ENCODE measurements at regions not wholly inside any gene's neighbourhood (a gene's known extent, or its start where the extent isn't known, plus 50 kb on each side); places are given as distances from the start of the nearest gene placed in this dataset.
A peak's percentile ranks its signal among the peaks of the same experiment; 100 is the strongest.
"Not testable (repeated sequence)": the region's sequence is repeated elsewhere in the genome, so short reads cannot be mapped to it uniquely, and the experiment has no call there.

DNA sequence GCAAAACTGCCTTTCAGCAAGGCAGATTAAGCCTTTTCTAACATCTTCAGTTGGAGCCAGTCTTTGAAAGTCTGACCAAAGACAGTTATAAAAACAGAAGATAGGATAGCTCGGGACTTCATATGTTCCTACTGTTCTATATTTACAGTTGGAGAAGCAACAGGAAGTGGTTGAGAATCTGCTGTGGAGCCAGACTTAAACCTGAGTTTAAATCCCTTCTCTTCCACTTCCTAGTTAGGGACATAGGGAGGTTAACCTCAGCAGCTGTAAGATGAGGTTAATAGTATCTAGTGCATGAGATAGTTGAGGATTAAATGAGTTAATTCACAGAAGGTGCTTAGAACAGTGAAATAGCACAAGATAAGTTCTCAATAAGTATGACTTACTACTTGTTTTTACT is 84.5 kb upstream of the FREM1 start:
- Histone ChIP-seq H3K27me3 (ENCODE audit: insufficient read depth, insufficient read length) (no peaks in the 10 kb centered on the region), H3K4me3 (ENCODE audit: insufficient read length, low read depth) (no peak overlapping the region), H3K36me3 (ENCODE audit: insufficient read depth, insufficient read length, low read length) (no peaks in the 10 kb centered on the region), H3K9ac (ENCODE audit: insufficient read length, low read depth) (no peak overlapping the region), H3K4me1 (ENCODE audit: insufficient read depth, insufficient read length) (peaks cover 3% of the 10 kb centered on the region), H3K9me3 (ENCODE audit: insufficient read depth, low read length) (no peaks in the 10 kb centered on the region)
- TF ChIP-seq YY1 (IDR thresholded peaks at IDR 0.05; ENCODE audit: insufficient read depth, insufficient read length): no peak
- no peak for TF ChIP-seq ZNF274 (IDR thresholded peaks at IDR 0.05; ENCODE audit: low read depth, low read length)
- TF ChIP-seq SUZ12 (IDR thresholded peaks at IDR 0.05; ENCODE audit: extremely low read depth, insufficient read depth, insufficient read length): no peak
- DNase-seq (ENCODE audit: low read depth, low spot score): no peak

DNA sequence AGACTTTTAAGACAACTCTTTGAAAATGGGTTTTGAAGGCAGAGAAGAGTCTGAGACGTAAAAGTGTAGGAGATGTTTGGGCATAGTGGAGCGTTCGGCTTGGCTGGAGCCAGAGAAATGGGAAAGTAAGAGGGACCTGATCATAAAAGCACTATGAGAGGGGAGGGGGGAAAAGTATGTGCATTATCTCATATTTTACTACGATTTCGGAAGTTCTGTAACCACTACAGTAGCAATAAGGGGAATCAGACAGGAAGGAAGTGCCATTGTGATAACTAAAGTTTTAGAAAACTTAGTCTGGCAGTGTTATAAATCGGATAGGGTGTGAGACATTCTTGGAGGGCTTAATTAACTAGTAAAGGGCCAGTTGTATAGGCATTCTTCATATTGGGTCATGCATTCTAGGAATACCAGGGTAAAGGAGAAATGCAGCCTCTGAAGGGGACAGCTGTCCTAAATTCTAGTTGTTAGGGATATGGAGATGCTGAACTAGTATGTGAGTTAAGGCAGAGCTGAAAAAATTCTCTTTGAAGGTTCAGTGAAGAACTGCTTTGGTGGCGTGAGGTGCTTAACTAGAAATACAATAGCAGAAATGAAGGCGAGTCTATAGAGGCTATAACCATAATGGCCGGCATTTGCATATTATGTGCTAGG is 83.8 kb upstream of the FREM1 start:
- Histone ChIP-seq H3K36me3 (ENCODE audit: insufficient read depth, insufficient read length, low read length) (no peaks in the 10 kb centered on the region), H3K27me3 (ENCODE audit: insufficient read depth, insufficient read length) (no peaks in the 10 kb centered on the region), H3K9ac (ENCODE audit: insufficient read length, low read depth) (peak overlapping the region; percentile 71), H3K4me3 (ENCODE audit: insufficient read length, low read depth) (peak overlapping the region; percentile 82), H3K4me1 (ENCODE audit: insufficient read depth, insufficient read length) (peaks cover 3% of the 10 kb centered on the region), H3K9me3 (ENCODE audit: insufficient read depth, low read length) (no peaks in the 10 kb centered on the region)
- DNase-seq (ENCODE audit: low read depth, low spot score): no peak
- TF ChIP-seq SUZ12 (IDR thresholded peaks at IDR 0.05; ENCODE audit: extremely low read depth, insufficient read depth, insufficient read length): no peak
- TF ChIP-seq ZNF274 (IDR thresholded peaks at IDR 0.05; ENCODE audit: low read depth, low read length): no peak
- TF ChIP-seq YY1 (IDR thresholded peaks at IDR 0.05; ENCODE audit: insufficient read depth, insufficient read length): no peak

DNA sequence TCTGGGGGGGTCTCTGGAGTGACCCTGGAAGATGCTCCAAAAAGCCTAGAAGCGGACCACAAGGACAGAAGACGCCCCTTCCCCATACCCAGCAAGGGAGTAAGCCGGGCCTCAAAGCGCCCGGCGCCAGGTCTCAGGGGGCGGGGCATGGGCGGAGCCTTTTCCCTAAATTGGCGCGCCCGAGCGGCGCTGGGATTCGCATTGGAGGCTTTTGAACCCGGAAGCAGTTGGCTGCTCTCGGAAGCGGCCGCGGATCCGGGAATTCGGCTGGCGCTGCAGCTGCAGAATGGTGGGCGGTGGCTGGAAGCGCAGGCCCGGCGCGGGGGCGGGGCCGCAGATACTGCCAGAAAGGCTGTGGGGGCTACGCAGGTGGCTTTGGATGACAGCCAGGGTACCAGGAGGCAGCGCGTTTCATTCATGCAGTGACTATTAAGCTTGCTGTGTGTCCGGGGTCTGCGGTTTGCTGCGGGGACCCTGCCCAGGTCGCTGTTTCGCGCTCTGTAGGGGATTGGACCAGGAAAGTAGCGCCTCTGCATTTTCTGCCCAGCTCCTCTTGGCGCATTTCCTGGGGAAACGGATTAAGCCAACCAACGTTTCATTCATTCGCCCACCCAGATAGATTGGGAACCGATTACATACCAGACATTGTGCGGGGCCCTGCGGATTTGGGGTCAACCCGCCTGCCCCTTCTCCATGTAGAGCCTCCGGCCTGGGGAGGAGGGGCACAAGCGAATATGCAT is 83.0 kb upstream of the FREM1 start:
- Histone ChIP-seq H3K4me1 (ENCODE audit: insufficient read depth, insufficient read length) (peaks cover 3% of the 10 kb centered on the region), H3K27me3 (ENCODE audit: insufficient read depth, insufficient read length) (no peaks in the 10 kb centered on the region), H3K9ac (ENCODE audit: insufficient read length, low read depth) (peak overlapping the region; percentile 83), H3K36me3 (ENCODE audit: insufficient read depth, insufficient read length, low read length) (no peaks in the 10 kb centered on the region), H3K9me3 (ENCODE audit: insufficient read depth, low read length) (no peaks in the 10 kb centered on the region), H3K4me3 (ENCODE audit: insufficient read length, low read depth) (peak overlapping the region; percentile 82)
- TF ChIP-seq YY1 (IDR thresholded peaks at IDR 0.05; ENCODE audit: insufficient read depth, insufficient read length): peak; percentile 21
- no peak for TF ChIP-seq SUZ12 (IDR thresholded peaks at IDR 0.05; ENCODE audit: extremely low read depth, insufficient read depth, insufficient read length)
- TF ChIP-seq ZNF274 (IDR thresholded peaks at IDR 0.05; ENCODE audit: low read depth, low read length): no peak
- peak; percentile 95 for DNase-seq (ENCODE audit: low read depth, low spot score)

DNA sequence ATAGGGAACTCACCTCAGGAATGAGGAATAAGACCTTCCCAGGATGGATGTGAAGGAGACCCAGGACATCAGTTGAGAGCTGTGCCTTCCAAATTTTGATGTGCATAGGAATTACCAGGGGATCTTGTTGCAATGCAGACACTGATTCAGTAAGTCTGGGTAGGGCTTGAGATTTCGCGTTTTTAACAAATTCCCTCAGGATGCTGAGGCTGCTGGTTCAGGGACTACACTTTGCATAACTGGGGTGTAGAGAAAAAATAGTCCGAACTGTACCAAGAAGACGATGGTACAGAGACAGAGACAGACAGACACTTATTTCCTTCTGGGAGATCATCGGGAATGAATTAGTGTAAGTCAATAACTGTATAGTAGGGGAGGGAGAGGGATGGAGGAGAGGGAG is 82.3 kb upstream of the FREM1 start:
- H3K4me3 ChIP-seq (ENCODE audit: insufficient read length, low read depth): peak overlapping the region; percentile 82
- H3K9ac ChIP-seq (ENCODE audit: insufficient read length, low read depth): peak overlapping the region; percentile 83
- no peaks in the 10 kb centered on the region for H3K9me3 ChIP-seq (ENCODE audit: insufficient read depth, low read length)

DNA sequence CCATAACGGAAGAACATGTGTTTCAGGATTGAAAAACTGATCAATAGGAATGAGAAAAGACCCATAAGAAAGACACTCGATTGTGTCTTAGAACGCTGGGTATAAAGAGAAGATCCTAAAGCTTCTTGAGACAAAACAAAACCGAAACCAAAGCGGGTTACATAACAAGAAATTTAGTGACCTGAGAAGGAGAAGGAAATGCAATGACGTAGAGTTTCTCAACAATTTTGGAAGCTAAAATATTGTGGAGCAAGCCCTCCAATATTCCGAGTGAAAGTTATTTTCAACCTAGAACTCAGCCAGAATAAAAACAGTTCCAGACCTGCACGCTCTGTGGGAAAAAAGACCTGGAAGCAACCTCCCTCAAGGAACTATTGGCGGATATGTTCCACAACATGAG is 81.9 kb upstream of the FREM1 start:
- H3K9me3 ChIP-seq (ENCODE audit: insufficient read depth, low read length): no peaks in the 10 kb centered on the region
- H3K4me3 ChIP-seq (ENCODE audit: insufficient read length, low read depth): peak overlapping the region; percentile 82
- no peak for TF ChIP-seq ZNF274 (IDR thresholded peaks at IDR 0.05; ENCODE audit: low read depth, low read length)
- TF ChIP-seq SUZ12 (IDR thresholded peaks at IDR 0.05; ENCODE audit: extremely low read depth, insufficient read depth, insufficient read length): no peak
- TF ChIP-seq YY1 (IDR thresholded peaks at IDR 0.05; ENCODE audit: insufficient read depth, insufficient read length): no peak
- H3K36me3 ChIP-seq (ENCODE audit: insufficient read depth, insufficient read length, low read length): peaks cover 4% of the 10 kb centered on the region
- peak overlapping the region; percentile 83 for H3K9ac ChIP-seq (ENCODE audit: insufficient read length, low read depth)
- H3K4me1 ChIP-seq (ENCODE audit: insufficient read depth, insufficient read length): peaks cover 3% of the 10 kb centered on the region
- no peaks in the 10 kb centered on the region for H3K27me3 ChIP-seq (ENCODE audit: insufficient read depth, insufficient read length)
- DNase-seq (ENCODE audit: low read depth, low spot score): no peak

More for the DNA sequence above, 82.3 kb upstream of the FREM1 start:
- peaks cover 3% of the 10 kb centered on the region for H3K4me1 ChIP-seq (ENCODE audit: insufficient read depth, insufficient read length)
- TF ChIP-seq ZNF274 (IDR thresholded peaks at IDR 0.05; ENCODE audit: low read depth, low read length): no peak
- TF ChIP-seq SUZ12 (IDR thresholded peaks at IDR 0.05; ENCODE audit: extremely low read depth, insufficient read depth, insufficient read length): no peak
- TF ChIP-seq YY1 (IDR thresholded peaks at IDR 0.05; ENCODE audit: insufficient read depth, insufficient read length): no peak
- no peak for DNase-seq (ENCODE audit: low read depth, low spot score)
- no peaks in the 10 kb centered on the region for H3K27me3 ChIP-seq (ENCODE audit: insufficient read depth, insufficient read length)
- peaks cover under 1% of the 10 kb centered on the region for H3K36me3 ChIP-seq (ENCODE audit: insufficient read depth, insufficient read length, low read length)

DNA sequence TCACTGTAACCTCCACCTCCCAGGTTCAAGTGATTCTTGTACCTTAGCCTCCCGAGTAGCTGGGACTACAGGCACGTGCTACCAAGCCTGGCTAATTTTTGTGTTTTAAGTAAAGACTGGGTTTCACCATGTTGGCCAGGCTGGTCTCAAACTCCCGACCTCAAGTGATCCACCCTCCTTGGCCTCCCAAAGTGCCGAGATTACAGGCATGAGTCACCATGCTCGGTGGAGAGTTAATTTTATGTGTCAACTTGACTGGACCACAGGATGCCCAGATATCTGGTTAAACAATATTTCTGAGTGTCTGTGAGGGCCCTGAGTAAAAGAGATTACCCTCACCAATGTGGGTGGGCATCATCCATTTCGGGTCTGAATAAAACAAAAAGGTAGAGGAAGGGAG is 80.4 kb upstream of the FREM1 start:
- DNase-seq (ENCODE audit: low read depth, low spot score); H3K4me1 ChIP-seq (ENCODE audit: insufficient read depth, insufficient read length); H3K4me3 ChIP-seq (ENCODE audit: insufficient read length, low read depth); H3K36me3 ChIP-seq (ENCODE audit: insufficient read depth, insufficient read length, low read length); H3K9me3 ChIP-seq (ENCODE audit: insufficient read depth, low read length); H3K9ac ChIP-seq (ENCODE audit: insufficient read length, low read depth); H3K27me3 ChIP-seq (ENCODE audit: insufficient read depth, insufficient read length): not testable (repeated sequence)

DNA sequence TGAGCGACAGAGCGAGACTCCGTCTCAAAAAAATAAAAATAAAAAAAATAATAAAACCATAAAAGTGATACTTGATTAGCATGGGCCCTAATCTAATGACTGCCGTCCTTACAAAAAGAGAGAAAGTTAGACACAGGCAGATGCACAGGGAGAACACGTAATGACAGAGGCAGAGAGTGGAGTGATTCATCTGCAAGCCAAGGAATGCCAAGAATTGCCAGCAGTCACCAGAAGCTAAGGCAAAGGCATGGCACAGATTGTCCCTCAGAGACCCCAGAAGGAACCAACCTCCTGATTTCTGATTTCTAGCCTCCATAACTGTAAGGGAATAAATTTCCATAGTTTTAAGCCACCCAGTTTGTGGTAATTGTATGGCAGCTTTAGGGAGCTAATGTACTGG is 79.6 kb upstream of the FREM1 start:
- DNase-seq (ENCODE audit: low read depth, low spot score): no peak
- peaks cover 4% of the 10 kb centered on the region for H3K36me3 ChIP-seq (ENCODE audit: insufficient read depth, insufficient read length, low read length)
- no peaks in the 10 kb centered on the region for H3K27me3 ChIP-seq (ENCODE audit: insufficient read depth, insufficient read length)
- TF ChIP-seq ZNF274 (IDR thresholded peaks at IDR 0.05; ENCODE audit: low read depth, low read length) (no peak), YY1 (IDR thresholded peaks at IDR 0.05; ENCODE audit: insufficient read depth, insufficient read length) (no peak), SUZ12 (IDR thresholded peaks at IDR 0.05; ENCODE audit: extremely low read depth, insufficient read depth, insufficient read length) (no peak)
- peaks cover 3% of the 10 kb centered on the region for H3K4me1 ChIP-seq (ENCODE audit: insufficient read depth, insufficient read length)
- no peak overlapping the region for H3K9ac ChIP-seq (ENCODE audit: insufficient read length, low read depth)
- H3K4me3 ChIP-seq (ENCODE audit: insufficient read length, low read depth): no peak overlapping the region
- no peaks in the 10 kb centered on the region for H3K9me3 ChIP-seq (ENCODE audit: insufficient read depth, low read length)

DNA sequence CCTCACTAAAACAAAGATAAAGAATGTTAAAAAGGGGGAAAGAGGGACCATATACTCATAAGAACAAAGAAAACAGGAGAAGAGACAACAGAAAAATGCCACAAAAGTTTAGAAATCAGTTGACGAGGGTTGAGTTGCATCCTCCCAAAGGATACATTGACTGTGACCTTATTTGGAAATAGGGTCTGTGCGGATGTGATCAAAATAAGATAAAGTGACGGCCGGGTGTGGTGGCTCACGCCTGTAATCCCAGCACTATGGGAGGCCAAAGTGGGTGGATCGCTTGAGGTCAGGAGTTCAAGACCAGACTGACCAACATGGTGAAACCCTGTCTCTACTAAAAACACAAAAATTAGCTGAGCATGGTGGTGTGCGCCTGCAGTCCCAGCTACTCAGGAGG is 79.1 kb upstream of the FREM1 start:
- H3K4me3 ChIP-seq (ENCODE audit: insufficient read length, low read depth); H3K9ac ChIP-seq (ENCODE audit: insufficient read length, low read depth); H3K27me3 ChIP-seq (ENCODE audit: insufficient read depth, insufficient read length); H3K9me3 ChIP-seq (ENCODE audit: insufficient read depth, low read length); DNase-seq (ENCODE audit: low read depth, low spot score); H3K4me1 ChIP-seq (ENCODE audit: insufficient read depth, insufficient read length); H3K36me3 ChIP-seq (ENCODE audit: insufficient read depth, insufficient read length, low read length): not testable (repeated sequence)
